T-helper 1 cell treated with Interleukin-12 subunit alpha and Interleukin-12 subunit beta and Interleukin-4 antibody, amounts not matched to agents 30 μg/mL and 1 μg/mL, for 36 hours (primary cell): ENCODE measurements at regions not wholly inside any gene's neighbourhood (a gene's known extent, or its start where the extent isn't known, plus 50 kb on each side); places are given as distances from the start of the nearest gene placed in this dataset.

Source experiments
- H3K27ac Mint-ChIP-seq: one replicate; pipeline ENCODE4 v1.8.0; 2021; ENCODE audit warnings: mild to moderate bottlenecking, mixed read lengths
- H3K27me3 Mint-ChIP-seq: one replicate; pipeline ENCODE4 v1.8.0; 2021; ENCODE audit warnings: low read depth, mixed read lengths
- H3K36me3 Mint-ChIP-seq: one replicate; pipeline ENCODE4 v1.8.0; 2021; ENCODE audit warnings: low read depth, mixed read lengths
- H3K4me1 Mint-ChIP-seq: one replicate; pipeline ENCODE4 v1.8.0; 2021; ENCODE audit warnings: low read depth, mixed read lengths
- H3K4me3 Mint-ChIP-seq: one replicate; pipeline ENCODE4 v1.8.0; 2021; ENCODE audit warnings: mild to moderate bottlenecking, moderate library complexity, mixed read lengths
- H3K9me3 Mint-ChIP-seq: one replicate; pipeline ENCODE4 v1.8.0; 2021; ENCODE audit warnings: mixed read lengths

GRCh38 chr4:66062044-66062443, 391.8 kb upstream of the EPHA5 start:
- no peak overlapping the region for H3K4me3 Mint-ChIP-seq
- no peaks in the 10 kb centered on the region for H3K27me3 Mint-ChIP-seq
- H3K36me3 Mint-ChIP-seq: no peaks in the 10 kb centered on the region
- peaks cover 12% of the 10 kb centered on the region for H3K9me3 Mint-ChIP-seq
- no peaks in the 10 kb centered on the region for H3K4me1 Mint-ChIP-seq
- H3K27ac Mint-ChIP-seq: no peak overlapping the region

GRCh38 chr4:66059556-66059955, 389.3 kb upstream of the EPHA5 start:
- peaks cover 14% of the 10 kb centered on the region for H3K9me3 Mint-ChIP-seq

GRCh38 chr4:66059136-66059535, 388.8 kb upstream of the EPHA5 start:
- H3K4me1 Mint-ChIP-seq: no peaks in the 10 kb centered on the region
- no peak overlapping the region for H3K27ac Mint-ChIP-seq
- no peak overlapping the region for H3K4me3 Mint-ChIP-seq
- H3K27me3 Mint-ChIP-seq: no peaks in the 10 kb centered on the region
- no peaks in the 10 kb centered on the region for H3K36me3 Mint-ChIP-seq
- H3K9me3 Mint-ChIP-seq: peaks cover 14% of the 10 kb centered on the region

More at GRCh38 chr4:66059556-66059955, 389.3 kb upstream of the EPHA5 start:
- no peaks in the 10 kb centered on the region for H3K27me3 Mint-ChIP-seq
- H3K27ac Mint-ChIP-seq: no peak overlapping the region
- no peak overlapping the region for H3K4me3 Mint-ChIP-seq
- H3K4me1 Mint-ChIP-seq: no peaks in the 10 kb centered on the region
- H3K36me3 Mint-ChIP-seq: no peaks in the 10 kb centered on the region

GRCh38 chr4:66055999-66056398, 385.7 kb upstream of the EPHA5 start:
- Mint-ChIP-seq H3K4me1 (no peaks in the 10 kb centered on the region), H3K9me3 (peaks cover 14% of the 10 kb centered on the region), H3K36me3 (no peaks in the 10 kb centered on the region), H3K27ac (no peak overlapping the region), H3K4me3 (no peak overlapping the region), H3K27me3 (no peaks in the 10 kb centered on the region)

GRCh38 chr4:66052426-66052825, 382.1 kb upstream of the EPHA5 start:
- Mint-ChIP-seq H3K9me3 (peaks cover 3% of the 10 kb centered on the region), H3K36me3 (no peaks in the 10 kb centered on the region), H3K27me3 (no peaks in the 10 kb centered on the region), H3K27ac (no peak overlapping the region), H3K4me3 (no peak overlapping the region), H3K4me1 (no peaks in the 10 kb centered on the region)

GRCh38 chr4:66048861-66049260, 378.6 kb upstream of the EPHA5 start:
- Mint-ChIP-seq H3K4me3 (no peak overlapping the region), H3K4me1 (no peaks in the 10 kb centered on the region), H3K27ac (no peak overlapping the region), H3K36me3 (no peaks in the 10 kb centered on the region), H3K9me3 (no peaks in the 10 kb centered on the region), H3K27me3 (no peaks in the 10 kb centered on the region)

- H3K4me1 Mint-ChIP-seq: no peaks in the 10 kb centered on the region
- H3K36me3 Mint-ChIP-seq: no peaks in the 10 kb centered on the region
- H3K27ac Mint-ChIP-seq: no peak overlapping the region
- H3K27me3 Mint-ChIP-seq: no peaks in the 10 kb centered on the region
- no peaks in the 10 kb centered on the region for H3K9me3 Mint-ChIP-seq
- H3K4me3 Mint-ChIP-seq: no peak overlapping the region
Measured at GRCh38 chr4:66045913-66046312, 375.6 kb upstream of the EPHA5 start.

- H3K36me3 Mint-ChIP-seq: no peaks in the 10 kb centered on the region
- no peaks in the 10 kb centered on the region for H3K9me3 Mint-ChIP-seq
- H3K27me3 Mint-ChIP-seq: no peaks in the 10 kb centered on the region
- H3K4me1 Mint-ChIP-seq: no peaks in the 10 kb centered on the region
- H3K4me3 Mint-ChIP-seq: no peak overlapping the region
- H3K27ac Mint-ChIP-seq: no peak overlapping the region
Measured at GRCh38 chr4:66035701-66036100, 365.4 kb upstream of the EPHA5 start.

GRCh38 chr4:66034671-66035070, 364.4 kb upstream of the EPHA5 start:
- Mint-ChIP-seq H3K4me1 (no peaks in the 10 kb centered on the region), H3K36me3 (no peaks in the 10 kb centered on the region), H3K27ac (no peak overlapping the region), H3K27me3 (no peaks in the 10 kb centered on the region), H3K4me3 (no peak overlapping the region), H3K9me3 (no peaks in the 10 kb centered on the region)

GRCh38 chr4:66034262-66034661, 364.0 kb upstream of the EPHA5 start:
- H3K27me3 Mint-ChIP-seq: no peaks in the 10 kb centered on the region
- H3K36me3 Mint-ChIP-seq: no peaks in the 10 kb centered on the region
- H3K4me3 Mint-ChIP-seq: no peak overlapping the region
- no peaks in the 10 kb centered on the region for H3K9me3 Mint-ChIP-seq
- H3K4me1 Mint-ChIP-seq: no peaks in the 10 kb centered on the region
- no peak overlapping the region for H3K27ac Mint-ChIP-seq

- no peaks in the 10 kb centered on the region for H3K36me3 Mint-ChIP-seq
- H3K4me3 Mint-ChIP-seq: no peak overlapping the region
- H3K4me1 Mint-ChIP-seq: no peaks in the 10 kb centered on the region
- no peaks in the 10 kb centered on the region for H3K27me3 Mint-ChIP-seq
- H3K27ac Mint-ChIP-seq: no peak overlapping the region
- H3K9me3 Mint-ChIP-seq: no peaks in the 10 kb centered on the region
Measured at GRCh38 chr4:66032571-66032970, 362.3 kb upstream of the EPHA5 start.

GRCh38 chr4:66028668-66029067, 358.4 kb upstream of the EPHA5 start:
- Mint-ChIP-seq H3K27me3 (no peaks in the 10 kb centered on the region), H3K27ac (no peak overlapping the region), H3K4me3 (no peak overlapping the region), H3K36me3 (no peaks in the 10 kb centered on the region), H3K9me3 (peaks cover 6% of the 10 kb centered on the region), H3K4me1 (no peaks in the 10 kb centered on the region)

GRCh38 chr4:66023061-66023460, 352.8 kb upstream of the EPHA5 start:
- peaks cover 34% of the 10 kb centered on the region for H3K9me3 Mint-ChIP-seq
- H3K27me3 Mint-ChIP-seq: no peaks in the 10 kb centered on the region

GRCh38 chr4:66017671-66018070, 347.4 kb upstream of the EPHA5 start:
- Mint-ChIP-seq H3K9me3 (peaks cover 51% of the 10 kb centered on the region), H3K4me3 (no peak overlapping the region), H3K36me3 (no peaks in the 10 kb centered on the region), H3K27ac (no peak overlapping the region), H3K27me3 (no peaks in the 10 kb centered on the region), H3K4me1 (no peaks in the 10 kb centered on the region)

More at GRCh38 chr4:66023061-66023460, 352.8 kb upstream of the EPHA5 start:
- H3K27ac Mint-ChIP-seq: no peak overlapping the region
- H3K4me3 Mint-ChIP-seq: no peak overlapping the region
- H3K4me1 Mint-ChIP-seq: no peaks in the 10 kb centered on the region
- no peaks in the 10 kb centered on the region for H3K36me3 Mint-ChIP-seq

- H3K27me3 Mint-ChIP-seq: no peaks in the 10 kb centered on the region
- no peaks in the 10 kb centered on the region for H3K4me1 Mint-ChIP-seq
- no peaks in the 10 kb centered on the region for H3K36me3 Mint-ChIP-seq
- H3K4me3 Mint-ChIP-seq: no peak overlapping the region
- H3K9me3 Mint-ChIP-seq: peaks cover 50% of the 10 kb centered on the region
- H3K27ac Mint-ChIP-seq: no peak overlapping the region
Measured at GRCh38 chr4:66016240-66016639, 346.0 kb upstream of the EPHA5 start.

- no peaks in the 10 kb centered on the region for H3K27me3 Mint-ChIP-seq
- no peak overlapping the region for H3K27ac Mint-ChIP-seq
- H3K9me3 Mint-ChIP-seq: peaks cover 53% of the 10 kb centered on the region
- H3K36me3 Mint-ChIP-seq: no peaks in the 10 kb centered on the region
- no peak overlapping the region for H3K4me3 Mint-ChIP-seq
- no peaks in the 10 kb centered on the region for H3K4me1 Mint-ChIP-seq
Measured at GRCh38 chr4:66014146-66014765, 344.0 kb upstream of the EPHA5 start.
